GM18870 (cell line): ENCODE measurements at regions not wholly inside any gene's neighbourhood (a gene's known extent, or its start where the extent isn't known, plus 50 kb on each side); places are given as distances from the start of the nearest gene placed in this dataset.

Experiments
- ATAC-seq: cut with Tn5 transposase; IDR thresholded peaks from one replicate; pipeline ENCODE4 v1.9.1; 2021; ENCODE audit warnings: moderate library complexity; ENCODE audit not compliant: unreplicated experiment

GRCh38 chr2:78420132-78420531, 605.4 kb upstream of the REG3G start:
- no peak for ATAC-seq

GRCh38 chr2:78423631-78424030, 601.9 kb upstream of the REG3G start:
- ATAC-seq: no peak

- ATAC-seq: no peak
These were observed 598.3 kb upstream of the REG3G start for GRCh38 chr2:78427170-78427569.

GRCh38 chr2:78431241-78431640, 594.3 kb upstream of the REG3G start:
- ATAC-seq: no peak

- peak; percentile 83 for ATAC-seq
These were observed 586.4 kb upstream of the REG3G start for GRCh38 chr2:78439122-78439521.

GRCh38 chr2:78455586-78455985, 569.9 kb upstream of the REG3G start:
- ATAC-seq: no peak

GRCh38 chr2:78457269-78457668, 568.2 kb upstream of the REG3G start:
- ATAC-seq: no peak

GRCh38 chr2:78465707-78466106, 559.8 kb upstream of the REG3G start:
- no peak for ATAC-seq

GRCh38 chr2:78476619-78477229, 548.8 kb upstream of the REG3G start:
- ATAC-seq: no peak

- no peak for ATAC-seq
These were observed 538.9 kb upstream of the REG3G start for GRCh38 chr2:78486565-78486964.

GRCh38 chr2:78498125-78498524, 527.4 kb upstream of the REG3G start:
- no peak for ATAC-seq

- ATAC-seq: no peak
These were observed 519.2 kb upstream of the REG3G start for GRCh38 chr2:78506301-78506700.

GRCh38 chr2:78521938-78522337, 503.6 kb upstream of the REG3G start:
- ATAC-seq: no peak

- no peak for ATAC-seq
These were observed 492.6 kb upstream of the REG3G start for GRCh38 chr2:78532762-78533379.

GRCh38 chr2:78535395-78535794, 490.1 kb upstream of the REG3G start:
- no peak for ATAC-seq

GRCh38 chr2:78538322-78538721, 487.2 kb upstream of the REG3G start:
- no peak for ATAC-seq

GRCh38 chr2:78540255-78540654, 485.2 kb upstream of the REG3G start:
- ATAC-seq: no peak

GRCh38 chr2:78541088-78541450, 484.4 kb upstream of the REG3G start:
- ATAC-seq: no peak

- ATAC-seq: no peak
These were observed 483.8 kb upstream of the REG3G start for GRCh38 chr2:78541451-78542267.

GRCh38 chr2:78546843-78547242, 478.7 kb upstream of the REG3G start:
- ATAC-seq: no peak

- ATAC-seq: no peak
These were observed 475.7 kb upstream of the REG3G start for GRCh38 chr2:78549766-78550165.
